ENCODE measurements at regions not wholly inside any gene's neighbourhood (a gene's known extent, or its start where the extent isn't known, plus 50 kb on each side); places are given as distances from the start of the nearest gene placed in this dataset.

DNA sequence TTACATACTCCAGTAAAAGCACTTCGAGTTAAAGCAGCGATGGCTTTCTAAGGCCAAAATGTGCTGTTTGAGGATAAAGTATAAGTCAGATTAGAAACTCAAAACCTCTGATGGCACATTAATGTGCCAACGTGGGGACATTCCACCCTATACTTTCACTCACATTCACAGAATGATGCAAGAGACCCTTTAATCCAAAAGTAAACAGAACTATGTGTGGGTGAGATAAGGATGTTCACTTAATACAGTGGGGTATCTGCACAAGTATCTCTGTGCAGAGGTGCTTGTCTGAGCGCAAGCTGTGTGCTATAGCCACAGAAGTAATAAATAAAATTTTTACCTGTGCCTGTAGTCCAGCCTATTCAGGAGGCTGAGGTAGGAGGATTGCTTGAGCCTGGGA is 100.3 kb upstream of the CHL1 start:
- Histone ChIP-seq H3K4me3 (no peak overlapping the region), H3K9me3 (no peaks in the 10 kb centered on the region), H3K27me3 (no peaks in the 10 kb centered on the region), H3K4me1 (no peaks in the 10 kb centered on the region), H3K36me3 (no peaks in the 10 kb centered on the region), H3K27ac (no peak overlapping the region)
- 75 to 83% methylated on average over 4 of the region's 4 CpGs for WGBS, 2 donors
- no peak for DNase-seq
- intact Hi-C loops (cut with DNase I), result no loop called here
- TF ChIP-seq, protein P1, sequence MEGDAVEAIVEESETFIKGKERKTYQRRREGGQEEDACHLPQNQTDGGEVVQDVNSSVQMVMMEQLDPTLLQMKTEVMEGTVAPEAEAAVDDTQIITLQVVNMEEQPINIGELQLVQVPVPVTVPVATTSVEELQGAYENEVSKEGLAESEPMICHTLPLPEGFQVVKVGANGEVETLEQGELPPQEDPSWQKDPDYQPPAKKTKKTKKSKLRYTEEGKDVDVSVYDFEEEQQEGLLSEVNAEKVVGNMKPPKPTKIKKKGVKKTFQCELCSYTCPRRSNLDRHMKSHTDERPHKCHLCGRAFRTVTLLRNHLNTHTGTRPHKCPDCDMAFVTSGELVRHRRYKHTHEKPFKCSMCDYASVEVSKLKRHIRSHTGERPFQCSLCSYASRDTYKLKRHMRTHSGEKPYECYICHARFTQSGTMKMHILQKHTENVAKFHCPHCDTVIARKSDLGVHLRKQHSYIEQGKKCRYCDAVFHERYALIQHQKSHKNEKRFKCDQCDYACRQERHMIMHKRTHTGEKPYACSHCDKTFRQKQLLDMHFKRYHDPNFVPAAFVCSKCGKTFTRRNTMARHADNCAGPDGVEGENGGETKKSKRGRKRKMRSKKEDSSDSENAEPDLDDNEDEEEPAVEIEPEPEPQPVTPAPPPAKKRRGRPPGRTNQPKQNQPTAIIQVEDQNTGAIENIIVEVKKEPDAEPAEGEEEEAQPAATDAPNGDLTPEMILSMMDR (IDR thresholded peaks at IDR 0.05), result no peak
- no peak for TF ChIP-seq POLR2A (IDR thresholded peaks at IDR 0.05)

DNA sequence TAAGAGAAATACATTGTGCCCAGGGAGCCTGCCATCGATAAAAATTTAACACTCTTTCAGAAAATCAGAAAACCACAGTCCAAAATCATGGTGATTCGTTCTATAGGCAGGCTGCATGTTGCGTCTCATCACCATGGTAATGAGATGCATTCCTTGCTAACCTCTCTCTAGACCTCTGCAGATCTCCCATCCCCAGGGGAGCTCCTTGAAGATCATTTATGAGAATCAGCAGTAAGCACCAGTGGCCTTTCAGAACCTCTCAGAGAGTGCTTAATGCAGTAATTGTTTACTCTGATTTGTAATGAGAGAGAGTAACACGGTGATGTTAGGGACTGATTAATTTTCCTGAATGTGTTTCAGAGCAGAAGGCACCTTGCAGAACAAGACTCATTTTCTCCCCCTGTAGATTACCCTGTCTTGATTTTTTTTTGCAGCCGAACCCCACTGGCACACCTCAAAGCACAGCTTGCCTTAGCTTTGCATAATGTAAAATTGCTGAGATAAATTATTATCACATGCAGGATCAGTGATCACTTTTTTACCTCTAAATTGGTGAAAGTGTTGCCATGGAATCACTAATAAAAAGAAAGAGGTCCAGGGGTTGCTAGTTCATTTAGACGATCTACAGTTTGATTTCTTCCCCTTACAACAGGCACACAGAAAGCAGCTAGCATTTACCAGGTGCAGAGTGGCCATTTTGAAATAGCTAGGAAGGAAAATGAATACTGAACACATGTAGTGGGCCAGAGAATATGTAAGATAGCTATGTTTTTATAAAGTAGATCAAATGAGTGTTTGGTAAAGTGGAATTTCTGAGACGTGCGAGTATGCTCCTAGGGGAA is 98.9 kb upstream of the CHL1 start:
- H3K27ac ChIP-seq, result no peak overlapping the region
- no peaks in the 10 kb centered on the region for H3K9me3 ChIP-seq
- intact Hi-C loops (cut with DNase I), result no loop called here
- H3K27me3 ChIP-seq, result no peaks in the 10 kb centered on the region
- TF ChIP-seq POLR2A (IDR thresholded peaks at IDR 0.05), result no peak
- TF ChIP-seq, protein P1 (IDR thresholded peaks at IDR 0.05), result no peak
- H3K4me3 ChIP-seq, result no peak overlapping the region
- 70 to 74% methylated on average over 8 of the region's 8 CpGs for WGBS, 2 donors
- no peaks in the 10 kb centered on the region for H3K4me1 ChIP-seq
- H3K36me3 ChIP-seq, result no peaks in the 10 kb centered on the region
- no peak for DNase-seq

- Histone ChIP-seq H3K27ac (no peak overlapping the region), H3K27me3 (no peaks in the 10 kb centered on the region), H3K36me3 (no peaks in the 10 kb centered on the region), H3K4me1 (no peaks in the 10 kb centered on the region), H3K9me3 (no peaks in the 10 kb centered on the region), H3K4me3 (no peak overlapping the region)
- DNase-seq, result no peak
- 68 to 78% methylated on average over 5 of the region's 5 CpGs for WGBS, 2 donors
- intact Hi-C loops (cut with DNase I), result no loop called here
- TF ChIP-seq, protein P1 (IDR thresholded peaks at IDR 0.05), result no peak
- TF ChIP-seq POLR2A (IDR thresholded peaks at IDR 0.05), result no peak
Measured at GRCh38 chr3:98259-98654, 98.3 kb upstream of the CHL1 start.

- 50 to 65% methylated on average over 5 of the region's 5 CpGs for WGBS, 2 donors
- H3K4me3 ChIP-seq, result no peak overlapping the region
Measured at GRCh38 chr3:99506-99905, 97.1 kb upstream of the CHL1 start.

DNA sequence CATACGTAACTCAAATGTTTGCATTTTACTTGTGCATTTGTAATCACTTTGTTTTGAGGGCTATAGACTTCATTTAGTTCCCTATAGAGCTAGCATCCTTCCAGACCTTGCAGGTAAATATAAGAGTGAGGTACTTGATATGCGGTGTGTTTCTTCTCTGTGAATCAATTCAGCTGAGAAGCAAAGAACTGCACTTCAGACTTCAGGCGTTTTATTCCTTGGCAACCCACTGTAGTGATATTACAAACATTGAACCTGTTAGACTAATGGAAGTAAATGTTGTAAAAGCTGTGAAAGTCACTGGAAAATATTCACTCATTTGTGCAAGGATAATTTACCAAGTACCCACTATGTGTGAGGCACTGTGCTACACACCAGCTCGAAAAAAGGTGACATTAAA is 94.1 kb upstream of the CHL1 start:
- 74 to 79% methylated on average over 4 of the region's 4 CpGs for WGBS, 2 donors
- intact Hi-C loops (cut with DNase I), result no loop called here
- H3K27me3 ChIP-seq, result no peaks in the 10 kb centered on the region

More at GRCh38 chr3:99506-99905, 97.1 kb upstream of the CHL1 start:
- no peaks in the 10 kb centered on the region for H3K4me1 ChIP-seq
- DNase-seq, result no peak
- no peaks in the 10 kb centered on the region for H3K36me3 ChIP-seq
- intact Hi-C loops (cut with DNase I), result no loop called here
- H3K27ac ChIP-seq, result no peak overlapping the region
- H3K27me3 ChIP-seq, result no peaks in the 10 kb centered on the region
- TF ChIP-seq, protein P1 (IDR thresholded peaks at IDR 0.05), result no peak
- no peak for TF ChIP-seq POLR2A (IDR thresholded peaks at IDR 0.05)
- H3K9me3 ChIP-seq, result no peaks in the 10 kb centered on the region

More for the DNA sequence above, 94.1 kb upstream of the CHL1 start:
- Histone ChIP-seq H3K4me3 (no peak overlapping the region), H3K4me1 (no peaks in the 10 kb centered on the region), H3K36me3 (no peaks in the 10 kb centered on the region), H3K9me3 (no peaks in the 10 kb centered on the region), H3K27ac (no peak overlapping the region)
- no peak for DNase-seq
- no peak for TF ChIP-seq POLR2A (IDR thresholded peaks at IDR 0.05)
- TF ChIP-seq, protein P1 (IDR thresholded peaks at IDR 0.05), result no peak

Data from esophagus squamous epithelium (tissue), 5 donors.